ENCODE measurements at regions not wholly inside any gene's neighbourhood (a gene's known extent, or its start where the extent isn't known, plus 50 kb on each side); places are given as distances from the start of the nearest gene placed in this dataset.
"Not testable (repeated sequence)": the region's sequence is repeated elsewhere in the genome, so short reads cannot be mapped to it uniquely, and the experiment has no call there.

DNA sequence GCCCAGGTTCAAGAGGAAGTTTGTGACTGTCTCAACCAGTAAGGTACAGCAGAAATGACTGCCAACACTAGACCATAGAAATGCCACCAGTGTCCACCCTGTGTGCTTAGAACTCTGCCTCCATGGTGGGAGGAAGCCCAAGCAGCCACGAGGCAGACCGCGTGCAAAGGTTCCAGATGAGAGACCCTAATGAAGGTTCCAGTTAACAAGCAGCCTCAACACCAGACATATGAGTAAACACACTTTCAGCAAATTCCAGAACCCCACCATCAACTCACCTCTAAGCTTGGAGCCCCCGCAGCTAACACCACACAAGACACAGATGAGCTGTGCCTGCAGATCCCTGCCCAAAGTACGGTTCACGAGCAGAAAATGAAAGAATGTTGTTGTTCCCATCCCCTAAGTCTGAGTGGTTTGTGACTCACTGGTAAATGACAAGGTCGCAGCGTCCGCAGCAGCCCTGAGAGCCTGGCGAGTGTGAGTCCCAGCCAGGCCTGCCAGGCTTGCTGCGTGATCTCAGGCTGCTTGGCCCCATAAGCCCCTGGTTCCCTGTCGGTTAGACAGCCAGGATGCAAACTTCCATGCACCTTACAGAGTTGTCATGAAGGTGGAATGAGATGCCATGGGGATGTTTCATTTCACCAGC, 193.7 kb downstream of the C16orf95 start:
- TF ChIP-seq, protein P1, sequence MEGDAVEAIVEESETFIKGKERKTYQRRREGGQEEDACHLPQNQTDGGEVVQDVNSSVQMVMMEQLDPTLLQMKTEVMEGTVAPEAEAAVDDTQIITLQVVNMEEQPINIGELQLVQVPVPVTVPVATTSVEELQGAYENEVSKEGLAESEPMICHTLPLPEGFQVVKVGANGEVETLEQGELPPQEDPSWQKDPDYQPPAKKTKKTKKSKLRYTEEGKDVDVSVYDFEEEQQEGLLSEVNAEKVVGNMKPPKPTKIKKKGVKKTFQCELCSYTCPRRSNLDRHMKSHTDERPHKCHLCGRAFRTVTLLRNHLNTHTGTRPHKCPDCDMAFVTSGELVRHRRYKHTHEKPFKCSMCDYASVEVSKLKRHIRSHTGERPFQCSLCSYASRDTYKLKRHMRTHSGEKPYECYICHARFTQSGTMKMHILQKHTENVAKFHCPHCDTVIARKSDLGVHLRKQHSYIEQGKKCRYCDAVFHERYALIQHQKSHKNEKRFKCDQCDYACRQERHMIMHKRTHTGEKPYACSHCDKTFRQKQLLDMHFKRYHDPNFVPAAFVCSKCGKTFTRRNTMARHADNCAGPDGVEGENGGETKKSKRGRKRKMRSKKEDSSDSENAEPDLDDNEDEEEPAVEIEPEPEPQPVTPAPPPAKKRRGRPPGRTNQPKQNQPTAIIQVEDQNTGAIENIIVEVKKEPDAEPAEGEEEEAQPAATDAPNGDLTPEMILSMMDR (IDR thresholded peaks at IDR 0.05; ENCODE audit: unreplicated experiment): no peak
- peaks cover 7% of the 10 kb centered on the region for H3K4me1 Mint-ChIP-seq (ENCODE audit: low read depth)
- DNase-seq (ENCODE audit: low spot score, unreplicated experiment): no peak
- H3K4me3 Mint-ChIP-seq (ENCODE audit: low read depth): no peak overlapping the region
- H3K27me3 Mint-ChIP-seq: peaks cover 10% of the 10 kb centered on the region
- peaks cover 4% of the 10 kb centered on the region for H3K9me3 Mint-ChIP-seq (ENCODE audit: low read depth)
- no peak overlapping the region for H3K27ac Mint-ChIP-seq
- no peaks in the 10 kb centered on the region for H3K36me3 Mint-ChIP-seq (ENCODE audit: insufficient read depth)

DNA sequence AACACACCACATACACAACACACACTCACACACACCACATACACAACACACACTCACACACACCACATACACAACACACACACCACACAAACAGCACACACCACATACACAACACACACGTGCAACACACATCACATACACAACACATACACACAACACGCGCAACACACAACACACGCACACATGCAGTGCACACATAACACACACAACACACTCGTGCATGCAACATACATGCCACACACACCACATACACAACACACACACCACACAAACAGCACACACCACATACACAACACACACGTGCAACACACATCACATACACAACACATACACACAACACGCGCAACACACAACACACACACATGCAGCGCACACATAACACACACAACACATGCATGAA, 192.8 kb downstream of the C16orf95 start:
- H3K27ac Mint-ChIP-seq; H3K4me3 Mint-ChIP-seq (ENCODE audit: low read depth); H3K4me1 Mint-ChIP-seq (ENCODE audit: low read depth); DNase-seq (ENCODE audit: low spot score, unreplicated experiment); H3K36me3 Mint-ChIP-seq (ENCODE audit: insufficient read depth); H3K9me3 Mint-ChIP-seq (ENCODE audit: low read depth): not testable (repeated sequence)
- peaks cover 10% of the 10 kb centered on the region for H3K27me3 Mint-ChIP-seq

DNA sequence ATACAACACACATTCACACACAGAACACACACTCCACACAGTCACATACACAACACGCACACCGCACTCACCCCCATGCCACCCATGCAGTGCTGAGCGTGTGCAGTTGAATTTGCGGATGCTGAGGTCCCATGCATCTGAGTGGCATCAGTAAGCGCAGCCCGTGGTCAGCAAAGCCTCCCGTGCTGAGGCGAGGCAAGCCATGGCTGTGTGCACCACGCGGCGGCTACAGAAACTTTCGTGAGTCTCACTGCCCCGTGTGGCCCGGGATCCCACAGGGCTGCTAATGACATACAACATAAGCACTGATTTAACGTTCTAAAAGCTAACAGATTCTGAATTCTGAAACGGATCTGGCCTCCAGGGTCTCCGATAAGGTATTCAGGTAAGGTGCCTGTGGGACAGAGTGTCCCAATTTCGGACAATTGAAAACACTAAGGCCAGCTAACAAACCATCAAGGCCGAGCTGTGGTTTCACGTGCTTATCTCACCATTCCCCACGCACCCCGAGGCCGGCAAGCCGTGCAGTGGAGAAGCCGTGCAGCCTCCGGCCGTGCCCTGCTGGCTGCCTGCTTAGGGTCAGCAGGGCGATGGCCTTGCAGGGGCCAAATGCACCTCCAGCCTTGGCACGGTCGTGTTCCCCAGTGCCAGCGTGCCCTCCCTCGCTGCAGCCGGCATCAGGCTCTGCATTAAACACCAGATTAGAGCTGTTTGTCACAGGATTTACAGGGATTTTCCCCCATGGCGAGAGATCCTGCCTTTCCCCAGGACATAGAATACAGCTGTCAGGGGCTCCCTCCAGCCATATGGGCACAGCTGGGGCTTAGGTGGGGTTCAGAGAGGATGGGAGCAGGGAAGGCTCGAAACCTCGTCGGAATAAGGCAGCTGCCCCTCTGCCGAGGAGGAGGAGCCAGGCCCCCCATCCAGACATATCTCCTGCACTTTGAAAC, 191.7 kb downstream of the C16orf95 start:
- peaks cover 10% of the 10 kb centered on the region for H3K27me3 Mint-ChIP-seq
- H3K27ac Mint-ChIP-seq: no peak overlapping the region
- TF ChIP-seq, protein P1 (IDR thresholded peaks at IDR 0.05; ENCODE audit: unreplicated experiment): no peak
- no peaks in the 10 kb centered on the region for H3K36me3 Mint-ChIP-seq (ENCODE audit: insufficient read depth)
- H3K4me3 Mint-ChIP-seq (ENCODE audit: low read depth): no peak overlapping the region
- peaks cover 7% of the 10 kb centered on the region for H3K4me1 Mint-ChIP-seq (ENCODE audit: low read depth)
- peaks cover 4% of the 10 kb centered on the region for H3K9me3 Mint-ChIP-seq (ENCODE audit: low read depth)
- DNase-seq (ENCODE audit: low spot score, unreplicated experiment): no peak

GRCh38 chr16:87126403-87127025, 190.7 kb downstream of the C16orf95 start:
- no peak for DNase-seq (ENCODE audit: low spot score, unreplicated experiment)

DNA sequence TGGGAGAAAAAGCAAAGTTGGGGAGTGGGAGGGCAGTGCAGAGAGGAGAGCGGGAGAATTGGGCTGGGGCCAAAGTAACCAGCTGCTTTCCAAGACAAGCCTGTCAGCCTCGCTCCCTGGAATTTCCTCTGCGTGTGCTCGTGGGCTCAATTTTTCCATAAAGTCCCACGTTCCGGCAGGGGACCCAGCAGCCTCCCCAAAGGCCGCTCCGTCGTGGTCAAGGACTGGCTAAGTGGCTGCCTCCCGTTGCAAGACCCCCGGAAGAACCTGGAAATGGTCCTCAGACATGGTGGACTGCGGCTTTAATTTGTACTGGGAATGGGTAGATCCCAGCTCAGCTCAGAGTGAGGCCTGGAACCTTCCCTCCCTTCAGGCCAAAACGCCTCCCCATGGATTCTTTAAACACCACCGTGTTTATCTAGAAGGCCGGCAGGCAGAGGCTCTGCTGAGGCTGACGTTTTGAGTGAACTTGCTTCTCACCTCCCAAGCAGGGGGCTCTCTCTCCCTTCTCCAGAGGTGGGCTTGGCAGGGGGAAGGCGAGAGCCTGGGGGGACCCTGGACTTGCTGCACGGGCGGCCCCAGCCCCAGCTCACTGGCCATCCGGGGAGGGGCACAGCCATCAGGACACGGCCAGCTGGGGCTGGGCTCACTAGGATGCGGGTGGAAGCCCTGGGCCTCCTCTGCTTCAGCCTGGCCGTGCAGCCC, 190.0 kb downstream of the C16orf95 start:
- Mint-ChIP-seq H3K9me3 (ENCODE audit: low read depth) (peaks cover 4% of the 10 kb centered on the region), H3K36me3 (ENCODE audit: insufficient read depth) (no peaks in the 10 kb centered on the region), H3K4me3 (ENCODE audit: low read depth) (no peak overlapping the region), H3K27ac (no peak overlapping the region), H3K27me3 (peaks cover 18% of the 10 kb centered on the region), H3K4me1 (ENCODE audit: low read depth) (peaks cover 7% of the 10 kb centered on the region)
- DNase-seq (ENCODE audit: low spot score, unreplicated experiment): no peak
- TF ChIP-seq, protein P1 (IDR thresholded peaks at IDR 0.05; ENCODE audit: unreplicated experiment): no peak

More at GRCh38 chr16:87126403-87127025, 190.7 kb downstream of the C16orf95 start:
- no peaks in the 10 kb centered on the region for H3K36me3 Mint-ChIP-seq (ENCODE audit: insufficient read depth)
- peaks cover 4% of the 10 kb centered on the region for H3K9me3 Mint-ChIP-seq (ENCODE audit: low read depth)
- H3K4me3 Mint-ChIP-seq (ENCODE audit: low read depth): no peak overlapping the region
- H3K27me3 Mint-ChIP-seq: peaks cover 15% of the 10 kb centered on the region
- TF ChIP-seq, protein P1 (IDR thresholded peaks at IDR 0.05; ENCODE audit: unreplicated experiment): no peak
- H3K4me1 Mint-ChIP-seq (ENCODE audit: low read depth): peaks cover 7% of the 10 kb centered on the region
- H3K27ac Mint-ChIP-seq: no peak overlapping the region
